ENCODE measurements at regions not wholly inside any gene's neighbourhood (a gene's known extent, or its start where the extent isn't known, plus 50 kb on each side); places are given as distances from the start of the nearest gene placed in this dataset.

GRCh38 chr5:125152461-125153189 is 406.2 kb upstream of the ZNF608 start:
- no peak for TF ChIP-seq EP300 (IDR thresholded peaks at IDR 0.05; ENCODE audit: borderline replicate concordance)
- no peak for TF ChIP-seq RAD21 (IDR thresholded peaks at IDR 0.05; ENCODE audit: low read depth)
- no peak for TF ChIP-seq CREB1 (IDR thresholded peaks at IDR 0.05; ENCODE audit: low read depth)
- no peak for TF ChIP-seq TCF12 (IDR thresholded peaks at IDR 0.05; ENCODE audit: low read depth)
- no peak for TF ChIP-seq FOXM1 (IDR thresholded peaks at IDR 0.05; ENCODE audit: borderline replicate concordance, low read depth)
- no peak for TF ChIP-seq MAX (IDR thresholded peaks at IDR 0.05)
- TF ChIP-seq, protein P1, sequence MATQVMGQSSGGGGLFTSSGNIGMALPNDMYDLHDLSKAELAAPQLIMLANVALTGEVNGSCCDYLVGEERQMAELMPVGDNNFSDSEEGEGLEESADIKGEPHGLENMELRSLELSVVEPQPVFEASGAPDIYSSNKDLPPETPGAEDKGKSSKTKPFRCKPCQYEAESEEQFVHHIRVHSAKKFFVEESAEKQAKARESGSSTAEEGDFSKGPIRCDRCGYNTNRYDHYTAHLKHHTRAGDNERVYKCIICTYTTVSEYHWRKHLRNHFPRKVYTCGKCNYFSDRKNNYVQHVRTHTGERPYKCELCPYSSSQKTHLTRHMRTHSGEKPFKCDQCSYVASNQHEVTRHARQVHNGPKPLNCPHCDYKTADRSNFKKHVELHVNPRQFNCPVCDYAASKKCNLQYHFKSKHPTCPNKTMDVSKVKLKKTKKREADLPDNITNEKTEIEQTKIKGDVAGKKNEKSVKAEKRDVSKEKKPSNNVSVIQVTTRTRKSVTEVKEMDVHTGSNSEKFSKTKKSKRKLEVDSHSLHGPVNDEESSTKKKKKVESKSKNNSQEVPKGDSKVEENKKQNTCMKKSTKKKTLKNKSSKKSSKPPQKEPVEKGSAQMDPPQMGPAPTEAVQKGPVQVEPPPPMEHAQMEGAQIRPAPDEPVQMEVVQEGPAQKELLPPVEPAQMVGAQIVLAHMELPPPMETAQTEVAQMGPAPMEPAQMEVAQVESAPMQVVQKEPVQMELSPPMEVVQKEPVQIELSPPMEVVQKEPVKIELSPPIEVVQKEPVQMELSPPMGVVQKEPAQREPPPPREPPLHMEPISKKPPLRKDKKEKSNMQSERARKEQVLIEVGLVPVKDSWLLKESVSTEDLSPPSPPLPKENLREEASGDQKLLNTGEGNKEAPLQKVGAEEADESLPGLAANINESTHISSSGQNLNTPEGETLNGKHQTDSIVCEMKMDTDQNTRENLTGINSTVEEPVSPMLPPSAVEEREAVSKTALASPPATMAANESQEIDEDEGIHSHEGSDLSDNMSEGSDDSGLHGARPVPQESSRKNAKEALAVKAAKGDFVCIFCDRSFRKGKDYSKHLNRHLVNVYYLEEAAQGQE (IDR thresholded peaks at IDR 0.05; ENCODE audit: low read depth), result no peak
- TF ChIP-seq ZBTB7A (IDR thresholded peaks at IDR 0.05; ENCODE audit: low read depth), result no peak
- TF ChIP-seq EGR1 (IDR thresholded peaks at IDR 0.05), result no peak
